ENCODE measurements at regions not wholly inside any gene's neighbourhood (a gene's known extent, or its start where the extent isn't known, plus 50 kb on each side); places are given as distances from the start of the nearest gene placed in this dataset.

- TF ChIP-seq CTCF (IDR thresholded peaks at IDR 0.05), result no peak
Observed at GRCh38 chr4:103405415-103405814, 207.3 kb upstream of the CENPE start.

- no peak for TF ChIP-seq CTCF (IDR thresholded peaks at IDR 0.05)
Observed at GRCh38 chr4:103403619-103404018, 205.5 kb upstream of the CENPE start.

- no peak for TF ChIP-seq CTCF (IDR thresholded peaks at IDR 0.05)
Observed at GRCh38 chr4:103402198-103402597, 204.1 kb upstream of the CENPE start.

- no peak for TF ChIP-seq CTCF (IDR thresholded peaks at IDR 0.05)
Observed at GRCh38 chr4:103400405-103400804, 202.3 kb upstream of the CENPE start.

GRCh38 chr4:103397541-103397940 is 199.4 kb upstream of the CENPE start:
- TF ChIP-seq CTCF (IDR thresholded peaks at IDR 0.05), result no peak

- no peak for TF ChIP-seq CTCF (IDR thresholded peaks at IDR 0.05)
Observed at GRCh38 chr4:103375278-103375677, 177.1 kb upstream of the CENPE start.

- TF ChIP-seq CTCF (IDR thresholded peaks at IDR 0.05), result no peak
Observed at GRCh38 chr4:103374758-103375157, 176.6 kb upstream of the CENPE start.

GRCh38 chr4:103374306-103374705 is 176.2 kb upstream of the CENPE start:
- TF ChIP-seq CTCF (IDR thresholded peaks at IDR 0.05), result no peak
